ENCODE measurements at regions not wholly inside any gene's neighbourhood (a gene's known extent, or its start where the extent isn't known, plus 50 kb on each side); places are given as distances from the start of the nearest gene placed in this dataset.

DNA sequence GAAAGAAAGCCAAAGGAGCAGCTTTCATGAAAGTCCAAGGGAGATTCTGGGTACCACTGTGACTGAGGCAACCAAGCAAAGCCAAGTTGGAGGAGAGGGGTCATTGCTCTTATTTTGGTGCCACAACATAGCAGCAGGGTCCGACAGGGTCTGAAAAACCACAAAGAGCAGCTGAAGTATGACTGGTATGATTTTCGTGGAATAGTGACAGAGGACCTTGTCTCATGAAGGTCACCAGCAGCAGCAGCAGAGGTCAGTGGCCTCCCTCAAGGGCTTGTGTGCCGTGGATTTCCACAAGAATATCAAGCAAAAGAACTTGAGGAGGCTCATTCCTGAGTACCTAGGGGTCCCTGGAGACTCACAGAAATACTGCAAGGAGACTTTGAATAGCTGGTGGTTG is 160.9 kb upstream of the SYT6 start:
- no peak for DNase-seq (ENCODE audit: low read depth in 3 of 3)

DNA sequence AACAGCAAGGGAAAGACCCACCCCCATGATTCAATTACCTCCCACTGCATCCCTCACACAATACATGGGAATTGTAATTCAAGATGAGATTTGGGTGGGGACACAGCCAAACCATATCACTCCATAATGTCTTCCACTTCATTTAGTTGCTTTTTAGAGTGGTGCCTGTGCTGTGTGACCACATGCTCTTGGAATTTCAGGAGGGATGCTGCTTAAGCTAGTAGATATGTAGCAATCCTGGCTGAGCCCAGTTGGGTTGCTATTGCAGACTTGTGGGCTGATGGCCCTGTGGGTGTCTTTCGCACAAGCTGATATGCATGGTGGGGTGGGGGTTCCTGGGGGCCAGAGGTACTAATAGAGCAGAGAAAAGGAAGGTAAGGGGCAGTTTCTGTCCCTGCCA is 160.4 kb upstream of the SYT6 start:
- DNase-seq (ENCODE audit: low read depth in 3 of 3) = no peak

DNA sequence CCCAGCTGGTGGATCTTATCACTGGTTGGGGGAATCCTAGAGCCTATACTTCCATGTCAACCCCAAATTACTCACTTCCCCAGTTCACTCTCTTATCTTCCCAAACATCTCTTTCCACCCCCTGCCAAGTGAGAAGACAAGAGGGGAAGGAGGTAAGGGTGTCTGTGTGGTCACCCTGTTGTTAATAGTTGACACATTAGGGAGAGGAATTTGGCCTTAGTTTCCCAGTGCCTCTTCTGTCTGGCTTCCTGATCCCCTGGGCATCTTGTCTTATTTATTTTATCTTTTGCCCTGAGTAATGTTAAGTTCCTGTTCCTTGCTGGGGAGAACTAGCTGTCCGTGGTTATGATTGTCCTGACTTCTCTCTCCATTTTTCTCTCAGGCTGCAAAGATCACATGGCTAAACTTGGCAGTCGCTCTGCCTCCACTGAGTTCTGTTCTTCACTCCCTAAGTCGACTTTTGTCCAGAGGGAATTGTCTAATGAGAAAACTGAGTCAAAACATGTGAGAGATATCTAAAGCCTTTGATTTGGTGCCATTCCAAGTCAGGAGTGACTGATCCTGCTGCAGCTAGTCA is 157.1 kb upstream of the SYT6 start:
- no peak for DNase-seq (ENCODE audit: low read depth in 3 of 3)

DNA sequence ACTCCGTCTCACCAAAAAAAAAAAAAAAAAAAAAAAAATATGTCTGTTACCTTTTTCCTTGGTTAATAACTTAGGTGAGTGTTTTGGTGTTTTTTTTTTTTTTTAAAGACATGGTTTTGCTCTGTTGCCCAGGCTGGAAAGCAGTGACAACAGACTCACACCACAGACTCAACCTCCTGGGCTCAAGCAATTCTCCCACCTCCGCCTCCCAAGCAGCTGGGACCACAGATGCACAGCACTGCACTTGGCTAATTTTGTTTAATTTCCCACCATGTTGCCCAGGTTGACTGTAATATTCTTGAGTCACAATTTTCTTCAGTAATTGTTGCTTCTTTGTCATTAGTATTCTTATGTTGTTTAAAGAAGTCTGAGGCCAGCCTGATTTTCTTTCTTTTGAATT is 149.2 kb upstream of the SYT6 start:
- DNase-seq (ENCODE audit: low read depth in 3 of 3) = no peak

DNA sequence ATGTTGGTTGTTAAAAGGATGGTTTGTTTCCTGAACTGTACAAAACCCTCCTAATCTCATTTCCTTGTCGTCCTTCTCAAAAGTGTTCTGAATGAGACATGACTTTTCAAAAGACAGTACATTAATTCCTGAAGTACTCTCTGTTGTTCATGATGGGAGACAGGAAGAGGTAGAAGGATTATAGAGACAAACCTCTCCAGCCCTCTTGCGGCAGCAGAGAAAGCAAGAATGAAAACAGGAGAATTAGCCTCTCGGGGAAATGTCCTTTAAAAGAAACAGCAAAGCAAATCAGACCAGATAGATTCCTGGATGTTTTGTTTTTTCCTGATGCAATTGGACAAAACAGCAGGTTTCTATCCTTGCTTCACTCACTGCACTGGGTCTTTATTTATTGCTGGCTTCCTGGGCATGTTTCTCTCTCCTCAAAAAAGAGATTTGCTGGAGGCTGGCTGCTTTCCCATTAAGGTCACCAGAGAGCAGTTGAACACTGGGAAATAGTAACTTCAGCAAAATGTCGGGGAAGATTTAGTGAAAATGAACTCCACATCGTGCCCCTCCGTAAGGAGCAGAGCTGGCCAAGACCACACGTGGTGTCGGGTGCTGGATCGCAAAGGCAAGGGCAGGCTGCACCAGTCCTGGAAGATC is 145.8 kb upstream of the SYT6 start:
- DNase-seq (ENCODE audit: low read depth in 3 of 3) = no peak

DNA sequence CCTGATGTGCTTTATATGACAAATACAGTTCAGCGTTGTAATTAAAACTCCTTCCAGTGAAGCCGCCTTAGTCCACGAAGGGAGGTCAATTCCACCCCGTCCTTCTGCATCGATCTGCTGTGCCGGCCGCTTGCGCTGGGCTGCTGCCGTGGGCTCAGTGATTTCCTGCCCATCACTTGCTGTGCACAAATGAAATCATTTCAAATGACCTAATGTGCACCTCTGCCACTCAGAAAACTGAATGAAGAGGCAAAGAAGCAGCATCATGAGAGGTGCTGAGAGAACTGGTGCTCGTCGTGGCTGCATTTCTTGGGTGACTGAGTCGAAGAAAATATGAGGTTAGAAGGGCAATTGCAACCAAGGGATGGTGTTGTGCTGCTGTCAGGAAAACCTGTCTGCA is 144.3 kb upstream of the SYT6 start:
- no peak for DNase-seq (ENCODE audit: low read depth in 3 of 3)

DNA sequence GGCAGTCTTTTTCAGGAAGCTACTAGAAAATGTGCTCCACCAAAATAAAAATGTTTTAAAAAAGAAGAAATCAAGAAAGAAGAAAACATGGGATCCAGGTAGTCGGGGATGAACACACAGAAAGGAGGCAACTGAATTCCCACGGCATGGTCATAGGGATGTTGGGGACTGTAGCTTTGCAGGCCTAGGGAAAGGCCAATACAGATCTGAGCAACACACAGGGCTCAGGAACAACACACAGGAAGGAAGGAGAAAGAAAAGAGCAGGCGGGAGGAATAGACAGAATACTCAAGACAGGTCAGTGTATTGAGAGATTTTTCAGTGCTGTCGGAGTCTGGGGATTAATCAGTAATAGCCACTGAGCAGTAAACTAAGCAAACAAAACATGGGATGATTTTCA is 142.7 kb upstream of the SYT6 start:
- no peak for DNase-seq (ENCODE audit: low read depth in 3 of 3)

DNA sequence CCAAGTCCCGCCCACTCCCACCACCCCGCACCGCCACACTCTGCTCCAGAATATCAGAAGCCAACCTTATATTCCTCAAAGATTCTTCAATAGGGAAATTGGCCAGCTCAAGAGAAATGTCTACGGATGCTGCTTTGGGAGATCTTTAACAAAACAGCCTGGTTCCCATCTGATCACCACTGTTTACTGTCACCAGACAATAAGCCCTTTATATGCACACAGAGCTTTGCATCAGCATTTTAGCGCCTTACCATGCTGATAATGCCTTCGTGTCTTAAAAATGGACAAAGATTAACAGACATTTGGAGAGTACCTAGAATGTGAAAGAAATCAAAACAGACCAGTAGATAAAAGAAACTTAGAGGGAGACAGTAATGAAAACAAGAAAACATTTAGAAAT is 141.7 kb upstream of the SYT6 start:
- no peak for DNase-seq (ENCODE audit: low read depth in 3 of 3)

DNA sequence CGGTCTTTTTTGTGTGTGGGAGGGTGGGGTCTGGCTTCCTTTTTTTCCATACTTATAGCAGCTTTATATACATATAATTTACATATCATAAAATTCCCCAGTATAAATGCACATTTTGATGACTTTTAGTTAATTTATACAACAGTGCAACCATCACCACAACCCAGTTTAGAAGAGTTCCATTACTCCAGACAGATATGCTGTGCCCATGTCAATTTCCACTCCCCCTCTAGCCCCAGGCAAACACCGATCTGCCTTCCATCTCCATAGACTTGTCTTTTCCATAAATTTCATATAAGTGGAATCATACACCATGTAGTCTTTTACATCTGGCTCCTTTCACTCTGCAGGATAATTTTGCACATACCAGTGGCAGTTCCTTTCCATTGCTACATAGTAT is 139.2 kb upstream of the SYT6 start:
- no peak for DNase-seq (ENCODE audit: low read depth in 3 of 3)

DNA sequence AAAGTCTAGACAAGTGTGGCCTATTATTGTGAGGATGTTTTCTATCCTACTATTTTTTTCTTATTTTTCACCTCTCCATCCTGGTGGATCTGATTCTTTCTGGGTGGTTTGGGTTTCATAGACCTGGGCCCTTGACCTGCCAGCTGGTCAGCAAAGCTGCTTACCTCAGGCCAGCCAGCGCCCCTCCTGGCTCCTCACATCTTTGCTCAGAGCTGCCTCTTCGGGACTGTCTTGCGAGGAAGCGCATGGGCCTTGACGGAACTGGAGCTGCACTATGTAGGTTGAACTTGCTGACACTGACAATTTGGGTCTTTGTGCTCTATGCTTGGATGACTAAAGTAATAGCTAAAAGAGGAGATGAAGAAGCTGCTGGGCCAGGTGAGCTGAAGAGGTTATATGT is 138.5 kb upstream of the SYT6 start:
- DNase-seq (ENCODE audit: low read depth in 3 of 3) = no peak

DNA sequence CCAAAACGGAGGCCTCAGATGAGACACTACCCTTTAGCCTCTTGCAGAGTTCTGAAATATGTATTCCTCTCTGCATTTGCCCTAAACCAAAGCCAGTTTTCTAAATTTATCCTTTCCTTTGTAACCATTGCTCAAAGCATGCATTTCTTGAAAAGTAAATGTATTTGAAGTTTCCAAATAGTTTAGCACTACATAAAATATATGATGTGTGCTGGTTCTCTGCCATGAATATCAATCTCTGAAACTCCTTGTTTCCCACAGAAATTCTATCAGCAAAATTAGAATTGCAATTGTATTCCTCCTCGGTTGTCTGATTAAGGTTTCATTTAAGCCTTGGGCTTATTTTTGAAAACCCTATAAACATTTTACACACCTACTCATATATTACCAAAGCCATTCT is 137.1 kb upstream of the SYT6 start:
- DNase-seq (ENCODE audit: low read depth in 3 of 3) = no peak

DNA sequence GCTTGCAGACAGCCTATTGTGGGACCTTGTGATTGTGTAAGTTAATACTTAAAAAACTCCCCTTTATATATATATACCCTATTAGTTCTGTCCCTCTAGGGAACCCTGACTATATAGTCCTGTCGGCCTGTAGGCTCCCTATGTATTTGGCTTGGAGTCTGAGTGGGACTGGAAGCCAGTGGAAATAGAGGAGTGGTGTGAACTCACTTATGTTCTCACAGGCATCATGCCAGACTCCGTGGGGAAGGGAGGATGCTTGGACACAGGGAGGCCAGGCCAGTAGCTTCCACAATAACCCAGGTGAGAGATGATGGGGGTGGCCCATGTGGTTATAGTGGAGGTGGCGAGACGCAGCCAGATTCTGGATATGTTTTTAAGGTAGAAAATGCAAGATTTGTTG is 136.7 kb upstream of the SYT6 start:
- no peak for DNase-seq (ENCODE audit: low read depth in 3 of 3)

DNA sequence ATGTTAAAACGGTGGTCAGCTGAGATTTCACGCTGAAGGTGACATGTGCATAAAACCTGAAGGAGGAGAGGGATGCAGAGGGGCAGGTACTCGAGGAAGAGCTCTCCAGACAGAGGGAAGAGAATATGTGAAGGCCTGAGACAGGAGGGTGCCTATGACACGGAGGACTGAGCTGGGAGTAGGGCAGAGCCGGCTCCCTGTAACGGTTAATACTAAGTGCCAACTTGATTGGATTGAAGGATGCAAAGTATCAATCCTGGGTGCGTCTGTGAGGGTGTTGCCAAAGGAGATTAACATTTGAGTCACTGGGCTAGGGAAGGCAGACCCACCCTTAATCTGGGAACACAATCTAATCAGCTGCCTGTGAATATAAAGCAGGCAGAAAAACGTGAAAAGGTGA is 136.2 kb upstream of the SYT6 start:
- DNase-seq (ENCODE audit: low read depth in 3 of 3) = no peak

DNA sequence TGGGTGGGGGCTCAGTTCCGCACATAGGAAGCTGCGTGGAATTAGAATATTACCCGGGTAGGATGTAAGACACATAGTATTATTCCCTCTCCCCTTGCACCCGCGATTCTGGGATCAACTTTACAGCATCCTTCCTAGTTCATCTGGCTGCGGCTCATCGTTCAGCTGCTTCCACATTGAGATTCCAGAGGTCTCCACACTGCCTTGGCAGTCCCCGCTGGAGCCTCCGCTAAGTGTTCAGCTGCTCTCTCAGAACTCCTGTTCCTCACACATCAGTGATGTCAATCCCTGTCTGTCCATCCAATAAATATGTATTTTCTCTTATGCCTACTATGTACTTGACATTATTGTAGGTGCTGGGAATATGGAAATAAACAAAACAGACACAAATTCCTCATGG is 135.6 kb upstream of the SYT6 start:
- no peak for DNase-seq (ENCODE audit: low read depth in 3 of 3)

DNA sequence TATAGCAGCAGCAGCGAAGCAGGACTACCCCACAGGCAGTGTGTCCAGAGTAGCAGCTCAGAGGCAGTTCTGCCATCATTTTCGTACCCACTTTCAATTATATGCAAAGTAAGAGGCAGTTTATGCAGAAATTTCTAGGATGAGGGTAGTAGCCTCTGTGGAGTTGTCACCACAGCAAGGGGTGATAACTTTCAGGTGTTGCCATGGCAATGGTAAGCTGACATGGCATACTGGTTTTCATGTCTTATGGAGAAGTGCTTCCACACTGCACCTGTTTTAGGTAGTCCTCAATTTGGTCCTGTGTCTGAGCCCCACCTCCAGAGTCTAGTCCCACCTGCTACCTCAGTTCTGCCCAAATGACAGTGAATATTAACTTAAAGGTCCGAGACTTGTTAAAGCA is 133.3 kb upstream of the SYT6 start:
- no peak for DNase-seq (ENCODE audit: low read depth in 3 of 3)

DNA sequence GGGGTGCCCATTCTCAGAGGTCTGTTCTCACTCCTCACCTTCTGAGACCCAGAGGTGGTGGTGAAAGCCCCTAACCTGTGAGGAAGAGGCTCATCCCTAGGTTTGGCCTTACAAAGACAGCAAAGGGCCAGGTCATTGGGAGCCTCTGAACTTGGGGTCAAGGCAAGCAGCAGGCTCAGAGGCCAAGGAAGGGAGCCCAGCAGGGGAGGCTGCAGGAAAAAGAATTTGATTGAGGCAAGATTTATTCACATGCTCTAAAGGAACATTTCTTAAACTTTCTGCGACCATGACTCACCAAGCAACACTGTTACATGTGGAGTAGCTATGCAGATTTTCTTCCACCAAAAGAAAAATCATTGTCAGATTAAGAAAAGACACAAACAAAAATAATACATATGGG is 132.5 kb upstream of the SYT6 start:
- DNase-seq (ENCODE audit: low read depth in 3 of 3) = no peak

DNA sequence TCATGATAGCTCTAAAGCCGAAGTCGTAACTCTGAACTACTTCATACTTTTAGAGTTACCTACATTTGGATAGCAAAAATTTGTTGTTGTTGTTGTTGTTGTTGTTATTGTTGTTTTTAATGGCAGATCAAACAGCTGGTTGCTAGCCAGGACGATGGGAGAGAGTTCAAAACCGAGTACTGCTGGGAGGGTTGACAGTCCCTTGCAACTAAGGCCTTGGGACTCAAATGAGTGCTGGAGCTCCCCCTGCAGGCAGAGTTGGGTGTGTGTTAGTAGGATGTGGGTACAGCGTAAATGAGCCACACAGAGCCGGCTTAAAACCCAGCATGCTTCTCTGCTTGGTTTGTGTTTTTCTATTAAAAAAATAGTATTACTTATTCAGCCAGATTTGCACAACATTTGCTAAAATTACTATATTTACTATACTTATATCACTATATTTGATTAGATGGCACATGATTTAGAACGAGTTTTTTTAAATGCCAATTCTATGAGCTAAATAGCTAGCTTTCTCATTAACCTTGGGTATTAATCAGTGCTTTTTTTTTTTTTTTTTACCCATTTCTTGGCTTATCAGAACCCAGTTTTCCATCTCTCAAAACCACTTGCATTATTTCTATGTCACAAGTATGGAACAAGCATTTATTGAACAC is 129.2 kb upstream of the SYT6 start:
- peak; percentile 68 to 75 (median 73) for DNase-seq (ENCODE audit: low read depth in 3 of 3)

DNA sequence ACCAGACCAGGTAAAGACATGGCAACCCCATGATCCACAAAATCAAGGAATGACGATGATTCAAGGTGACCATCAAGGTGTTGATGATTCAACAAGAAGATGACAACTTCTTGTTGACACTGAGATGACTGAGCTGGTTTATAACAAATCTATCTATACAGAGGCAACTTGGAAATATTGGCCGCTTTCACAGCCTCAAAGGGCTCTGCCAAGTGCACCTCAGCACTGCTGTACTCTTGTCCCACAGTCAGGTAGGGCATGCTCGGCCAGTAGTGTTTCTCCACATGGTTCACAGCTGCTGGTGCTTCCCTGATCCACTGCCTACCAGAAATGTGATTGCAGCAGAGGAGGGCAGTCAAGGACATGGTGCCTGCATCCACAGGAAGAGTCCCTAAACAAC is 125.2 kb upstream of the SYT6 start:
- DNase-seq (ENCODE audit: low read depth in 3 of 3) = no peak

DNA sequence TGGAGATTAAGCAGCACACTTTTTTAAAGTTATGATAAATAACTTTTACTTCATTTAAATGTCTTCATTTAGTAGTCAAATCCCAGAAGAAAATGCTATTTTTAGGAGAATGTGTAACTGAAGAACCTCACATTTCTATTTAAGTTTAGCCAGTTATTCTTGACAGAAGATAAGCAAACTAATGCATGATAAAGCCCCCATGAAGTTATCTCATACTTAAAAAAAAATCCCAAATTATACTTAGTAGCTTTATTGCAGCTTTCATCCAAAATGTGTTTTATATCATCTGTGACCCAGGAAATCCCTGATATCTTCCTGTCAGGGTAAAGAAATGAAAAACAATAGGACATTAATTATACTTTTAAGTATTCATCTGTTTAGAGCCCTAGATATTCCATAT is 124.8 kb upstream of the SYT6 start:
- no peak for DNase-seq (ENCODE audit: low read depth in 3 of 3)

DNA sequence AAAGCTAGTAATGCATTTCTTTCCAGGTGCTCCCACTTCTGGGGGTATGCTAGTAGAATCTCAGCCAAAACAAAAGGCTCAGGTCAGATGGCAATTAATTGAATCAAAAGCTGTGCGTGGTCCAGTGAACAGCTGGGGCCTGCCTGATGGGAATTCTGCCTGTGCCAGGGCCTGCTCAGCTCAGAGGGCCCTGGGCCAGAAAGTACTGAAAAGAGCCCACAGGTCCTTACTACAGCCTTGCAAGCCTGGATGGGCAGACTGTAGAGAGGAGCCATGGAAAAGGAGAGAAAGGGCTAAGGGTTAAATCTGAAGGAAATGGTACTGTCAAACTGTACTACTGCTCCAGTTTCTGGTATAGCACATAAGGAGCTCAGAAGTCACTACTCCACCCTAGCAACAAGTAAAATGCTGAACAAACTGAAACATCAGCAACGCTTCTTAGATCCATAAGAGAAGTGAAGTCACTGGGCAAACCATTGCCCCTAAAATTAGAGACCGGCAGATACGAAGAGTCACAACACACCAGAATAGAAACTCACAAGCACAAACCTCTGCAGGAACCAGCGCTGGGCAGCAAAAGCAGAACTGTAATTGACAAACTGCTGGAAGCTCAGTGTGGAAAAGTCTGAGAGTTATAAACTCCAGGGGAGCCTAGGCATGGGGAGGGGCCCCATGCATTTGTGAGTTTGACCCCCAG is 121.1 kb upstream of the SYT6 start:
- DNase-seq (ENCODE audit: low read depth in 3 of 3) = no peak

DNA sequence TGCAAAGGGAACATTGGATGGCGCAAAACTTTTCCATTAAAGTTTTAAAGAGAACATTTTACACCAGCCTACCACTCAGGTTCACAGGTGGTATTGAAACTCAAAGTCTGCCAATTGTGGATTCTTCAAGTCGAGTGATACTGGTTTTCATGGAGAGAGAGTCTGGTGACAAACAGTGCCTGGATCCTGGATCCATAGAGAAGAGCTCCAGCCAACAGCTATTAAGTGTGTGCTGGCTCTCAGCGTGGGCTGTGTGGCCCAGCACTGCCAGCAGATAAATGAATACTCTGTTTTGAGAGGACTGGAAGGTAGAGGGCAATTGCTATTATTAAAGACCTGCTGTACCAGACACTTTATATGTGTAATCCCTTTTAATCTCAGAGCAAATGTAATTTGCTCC is 118.9 kb upstream of the SYT6 start:
- DNase-seq (ENCODE audit: low read depth in 3 of 3) = no peak

DNA sequence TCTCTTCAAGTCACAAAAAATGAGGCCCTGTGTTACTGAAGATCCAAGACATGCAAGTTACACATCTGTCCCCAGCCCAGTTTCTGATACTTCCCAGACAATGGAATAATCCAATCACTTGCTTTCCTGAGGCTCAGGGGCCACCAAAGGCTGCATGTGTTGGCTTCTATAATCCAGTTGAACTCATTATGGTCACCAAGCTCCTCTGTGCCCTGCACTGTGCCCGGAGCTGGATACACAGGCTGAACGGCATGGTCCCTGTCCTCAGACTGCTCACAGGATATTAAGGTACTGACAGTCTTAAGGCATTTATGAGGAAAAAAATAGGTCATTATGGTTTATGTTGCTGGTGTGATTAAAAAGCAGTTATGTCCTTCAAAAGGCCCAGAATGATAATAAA is 117.0 kb upstream of the SYT6 start:
- DNase-seq (ENCODE audit: low read depth in 3 of 3) = no peak

DNA sequence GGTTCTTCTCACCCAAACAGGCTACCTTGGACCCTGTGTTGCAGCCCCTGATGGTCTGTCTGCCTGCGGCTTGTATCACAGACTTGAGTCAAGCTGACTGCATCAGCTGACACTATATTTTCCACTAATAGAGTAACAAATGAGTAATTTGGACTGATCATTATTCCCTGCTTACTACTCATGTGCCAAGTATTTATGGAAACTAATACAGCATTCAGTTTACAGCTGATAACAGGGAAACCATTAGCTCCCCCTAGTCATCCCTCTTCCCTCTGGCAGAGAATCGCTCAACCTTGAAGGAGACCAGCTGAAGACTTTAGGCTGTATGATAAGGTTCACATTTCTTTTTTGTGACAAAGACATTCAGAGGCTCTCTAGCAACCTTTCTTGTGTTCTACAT is 116.6 kb upstream of the SYT6 start:
- DNase-seq (ENCODE audit: low read depth in 3 of 3) = no peak

Measured in stimulated activated CD4-positive, alpha-beta T cell treated with anti-CD3 and anti-CD28 coated beads, TNF-alpha, amount 100 ng/mL, for 48 hours (primary cell).